ENCODE measurements at regions not wholly inside any gene's neighbourhood (a gene's known extent, or its start where the extent isn't known, plus 50 kb on each side); places are given as distances from the start of the nearest gene placed in this dataset.

DNA sequence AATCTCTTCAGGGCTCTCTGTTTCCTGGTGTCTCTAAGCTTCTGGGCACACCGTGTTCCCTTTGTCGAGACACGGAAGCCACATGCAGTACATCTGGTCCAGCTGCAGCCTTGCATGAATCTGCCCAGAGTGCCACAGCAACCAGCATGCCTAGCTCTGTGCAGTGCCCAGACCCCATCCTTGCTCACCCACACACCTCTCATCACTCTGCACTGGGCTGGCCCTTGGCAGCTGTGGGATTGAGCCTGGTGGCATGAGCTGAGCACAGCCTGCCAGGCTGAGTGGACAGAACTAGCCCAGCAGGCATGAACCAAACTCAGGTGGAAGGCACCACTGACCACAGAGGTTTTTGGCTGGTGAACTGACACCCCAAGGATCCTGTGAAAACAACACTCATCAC lies 279.9 kb downstream of the ATXN7L3B start:
- Histone ChIP-seq H3K36me3 (ENCODE audit: control insufficient read depth, insufficient read depth, low read length) (no peaks in the 10 kb centered on the region), H3K9me3 (0 out of 2 replicates have a peak, but pooled peaks cover 3% of the 10 kb centered on the region), H3K4me3 (ENCODE audit: low read depth, low read length) (no peak overlapping the region), H3K4me1 (no peaks in the 10 kb centered on the region), H3K27me3 (replicated peaks; ENCODE audit: control insufficient read depth, insufficient read depth, low read length) (no peaks in the 10 kb centered on the region)
- Mint-ChIP-seq H3K4me1 (ENCODE audit: low read depth, unreplicated experiment) (no peaks in the 10 kb centered on the region), H3K4me3 (ENCODE audit: unreplicated experiment) (no peak overlapping the region), H3K36me3 (ENCODE audit: insufficient read depth, unreplicated experiment) (no peaks in the 10 kb centered on the region), H3K27ac (ENCODE audit: unreplicated experiment) (no peak overlapping the region), H3K9me3 (ENCODE audit: unreplicated experiment) (no peaks in the 10 kb centered on the region), H3K27me3 (ENCODE audit: insufficient read depth, unreplicated experiment) (no peaks in the 10 kb centered on the region)
- BruUV-seq (replicated peaks): no TSS peak
- no peak for DNase-seq
- intact Hi-C loops (cut with micrococcal nuclease; ENCODE audit: unreplicated experiment): no loop called here
- CTCF ChIA-PET: no interaction called here
- POLR2A ChIA-PET: no interaction called here
- TF ChIP-seq, protein P1, sequence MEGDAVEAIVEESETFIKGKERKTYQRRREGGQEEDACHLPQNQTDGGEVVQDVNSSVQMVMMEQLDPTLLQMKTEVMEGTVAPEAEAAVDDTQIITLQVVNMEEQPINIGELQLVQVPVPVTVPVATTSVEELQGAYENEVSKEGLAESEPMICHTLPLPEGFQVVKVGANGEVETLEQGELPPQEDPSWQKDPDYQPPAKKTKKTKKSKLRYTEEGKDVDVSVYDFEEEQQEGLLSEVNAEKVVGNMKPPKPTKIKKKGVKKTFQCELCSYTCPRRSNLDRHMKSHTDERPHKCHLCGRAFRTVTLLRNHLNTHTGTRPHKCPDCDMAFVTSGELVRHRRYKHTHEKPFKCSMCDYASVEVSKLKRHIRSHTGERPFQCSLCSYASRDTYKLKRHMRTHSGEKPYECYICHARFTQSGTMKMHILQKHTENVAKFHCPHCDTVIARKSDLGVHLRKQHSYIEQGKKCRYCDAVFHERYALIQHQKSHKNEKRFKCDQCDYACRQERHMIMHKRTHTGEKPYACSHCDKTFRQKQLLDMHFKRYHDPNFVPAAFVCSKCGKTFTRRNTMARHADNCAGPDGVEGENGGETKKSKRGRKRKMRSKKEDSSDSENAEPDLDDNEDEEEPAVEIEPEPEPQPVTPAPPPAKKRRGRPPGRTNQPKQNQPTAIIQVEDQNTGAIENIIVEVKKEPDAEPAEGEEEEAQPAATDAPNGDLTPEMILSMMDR (IDR thresholded peaks at IDR 0.05; ENCODE audit: insufficient read depth in 1 of 2, low read depth in 1 of 2, low read length in 1 of 2, severe bottlenecking in 1 of 2, unreplicated experiment in 1 of 2): no peak

DNA sequence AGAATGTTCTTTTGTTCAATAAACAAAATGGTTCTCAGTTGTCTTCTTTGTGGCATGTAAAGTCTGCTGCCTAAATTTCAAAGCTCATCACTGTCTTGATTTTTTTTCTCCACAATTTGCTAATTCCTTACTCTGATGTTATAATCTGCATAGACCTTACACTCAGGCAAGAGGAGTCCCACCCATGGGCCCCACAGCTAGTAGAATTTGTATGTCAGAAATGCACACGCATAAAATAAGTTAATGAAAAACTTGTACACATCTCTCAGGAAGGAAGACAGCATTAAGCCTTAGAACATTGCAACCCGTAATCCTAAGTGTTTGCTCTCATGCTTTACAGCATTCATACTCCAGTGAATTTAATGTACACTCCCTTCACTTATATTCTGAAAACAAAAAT lies 280.8 kb downstream of the ATXN7L3B start:
- Mint-ChIP-seq H3K36me3 (ENCODE audit: insufficient read depth, unreplicated experiment) (no peaks in the 10 kb centered on the region), H3K27me3 (ENCODE audit: insufficient read depth, unreplicated experiment) (no peaks in the 10 kb centered on the region), H3K9me3 (ENCODE audit: unreplicated experiment) (no peaks in the 10 kb centered on the region), H3K27ac (ENCODE audit: unreplicated experiment) (no peak overlapping the region), H3K4me1 (ENCODE audit: low read depth, unreplicated experiment) (no peaks in the 10 kb centered on the region), H3K4me3 (ENCODE audit: unreplicated experiment) (no peak overlapping the region)
- ChIA-PET POLR2A (no interaction called here), CTCF (no interaction called here)
- TF ChIP-seq, protein P1 (IDR thresholded peaks at IDR 0.05; ENCODE audit: insufficient read depth in 1 of 2, low read depth in 1 of 2, low read length in 1 of 2, severe bottlenecking in 1 of 2, unreplicated experiment in 1 of 2): no peak
- Histone ChIP-seq H3K36me3 (ENCODE audit: control insufficient read depth, insufficient read depth, low read length) (no peaks in the 10 kb centered on the region), H3K27me3 (replicated peaks; ENCODE audit: control insufficient read depth, insufficient read depth, low read length) (no peaks in the 10 kb centered on the region), H3K4me1 (no peaks in the 10 kb centered on the region), H3K4me3 (ENCODE audit: low read depth, low read length) (no peak overlapping the region), H3K9me3 (0 out of 2 replicates have a peak, but pooled peaks cover 3% of the 10 kb centered on the region)
- no peak for DNase-seq
- intact Hi-C loops (cut with micrococcal nuclease; ENCODE audit: unreplicated experiment): no loop called here
- BruUV-seq (replicated peaks): no TSS peak

DNA sequence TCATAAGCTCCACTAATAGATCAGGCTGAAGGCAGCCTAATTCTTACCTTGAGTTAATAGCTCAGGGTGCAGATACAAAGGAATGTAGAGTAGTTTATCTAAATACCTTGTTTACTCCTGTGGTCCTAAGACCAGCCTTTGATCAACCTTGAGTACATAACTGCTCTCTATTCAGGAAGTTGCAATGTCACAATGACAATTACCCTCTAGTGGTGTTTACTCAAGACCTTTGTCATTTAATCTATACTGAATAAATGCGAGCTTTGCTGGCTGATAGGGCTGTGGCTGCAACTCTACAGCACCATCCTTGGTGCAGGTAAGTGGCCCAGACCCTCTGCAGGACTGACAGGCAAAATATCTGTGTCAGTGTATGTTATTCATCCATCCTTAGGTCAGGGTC lies 282.7 kb downstream of the ATXN7L3B start:
- no TSS peak for BruUV-seq (replicated peaks)
- H3K9me3 Mint-ChIP-seq (ENCODE audit: unreplicated experiment): no peaks in the 10 kb centered on the region
- intact Hi-C loops (cut with micrococcal nuclease; ENCODE audit: unreplicated experiment): no loop called here
- H3K27me3 ChIP-seq (replicated peaks; ENCODE audit: control insufficient read depth, insufficient read depth, low read length): no peaks in the 10 kb centered on the region
- 0 out of 2 replicates have a peak, but pooled peaks cover 3% of the 10 kb centered on the region for H3K9me3 ChIP-seq
- CTCF ChIA-PET: no interaction called here
- H3K4me1 ChIP-seq: no peaks in the 10 kb centered on the region
- no peaks in the 10 kb centered on the region for H3K27me3 Mint-ChIP-seq (ENCODE audit: insufficient read depth, unreplicated experiment)
- TF ChIP-seq, protein P1 (IDR thresholded peaks at IDR 0.05; ENCODE audit: insufficient read depth in 1 of 2, low read depth in 1 of 2, low read length in 1 of 2, severe bottlenecking in 1 of 2, unreplicated experiment in 1 of 2): no peak
- no peaks in the 10 kb centered on the region for H3K4me1 Mint-ChIP-seq (ENCODE audit: low read depth, unreplicated experiment)
- no peak overlapping the region for H3K4me3 ChIP-seq (ENCODE audit: low read depth, low read length)
- POLR2A ChIA-PET: no interaction called here
- H3K4me3 Mint-ChIP-seq (ENCODE audit: unreplicated experiment): no peak overlapping the region
- DNase-seq: no peak
- H3K36me3 Mint-ChIP-seq (ENCODE audit: insufficient read depth, unreplicated experiment): no peaks in the 10 kb centered on the region
- H3K27ac Mint-ChIP-seq (ENCODE audit: unreplicated experiment): no peak overlapping the region
- no peaks in the 10 kb centered on the region for H3K36me3 ChIP-seq (ENCODE audit: control insufficient read depth, insufficient read depth, low read length)

Measured in Caco-2 (cell line).